ENCODE measurements at regions not wholly inside any gene's neighbourhood (a gene's known extent, or its start where the extent isn't known, plus 50 kb on each side); places are given as distances from the start of the nearest gene placed in this dataset.

DNA sequence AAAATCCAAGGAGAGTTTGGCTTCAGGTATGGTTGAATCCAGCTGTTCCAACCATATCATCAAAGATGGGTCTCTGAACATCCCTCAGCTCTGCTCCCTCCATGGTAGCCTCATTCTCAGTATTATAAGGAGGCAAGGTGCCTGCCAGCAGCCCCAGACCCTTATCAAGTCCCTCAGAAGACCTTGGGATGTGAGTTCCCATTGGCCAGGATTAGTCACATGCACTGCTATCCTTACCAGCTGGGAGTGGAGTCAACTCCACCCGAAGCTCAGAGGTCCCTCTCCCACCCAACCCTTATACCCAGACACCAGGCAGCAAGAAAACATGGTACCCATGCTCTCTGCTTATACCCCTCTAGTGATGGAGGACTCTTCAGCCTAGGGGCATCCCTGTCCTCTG, 153.7 kb upstream of the ZBTB40 start:
- no peak overlapping the region for H3K4ac ChIP-seq (ENCODE audit: low read depth in 1 of 2, low read length in 2 of 2)
- no peak overlapping the region for H2BK120ac ChIP-seq (ENCODE audit: low read depth, low read length)
- H3K27ac ChIP-seq (ENCODE audit: low read length, poor library complexity, severe bottlenecking): no peak overlapping the region
- H2BK12ac ChIP-seq (ENCODE audit: low read length in 2 of 2): no peak overlapping the region
- H3K4me3 ChIP-seq (ENCODE audit: insufficient read depth in 1 of 2, low read depth in 1 of 2, low read length in 2 of 2): no peak overlapping the region
- H2BK15ac ChIP-seq (ENCODE audit: low read depth, poor library complexity, severe bottlenecking): no peak overlapping the region
- no peaks in the 10 kb centered on the region for H3K79me1 ChIP-seq (replicated peaks; ENCODE audit: low read length, poor library complexity, severe bottlenecking)
- H3K4me2 ChIP-seq (ENCODE audit: low read length, poor library complexity, severe bottlenecking): no peak overlapping the region
- no peaks in the 10 kb centered on the region for H3K36me3 ChIP-seq (ENCODE audit: control insufficient read depth in 1 of 2, insufficient read depth in 2 of 2, low read depth in 1 of 2, low read length in 2 of 2)
- H4K8ac ChIP-seq (ENCODE audit: low read length): no peak overlapping the region
- peaks cover 32 to 55% of the 10 kb centered on the region in 2 experiments for H3K27me3 ChIP-seq (ENCODE audit: control insufficient read depth in 1 of 2, insufficient read depth in 1 of 2, low read length in 2 of 2)
- WGBS: 67% methylated on average over 1 of the region's 1 CpG
- no peaks in the 10 kb centered on the region for H3K4me1 ChIP-seq (ENCODE audit: control insufficient read depth, insufficient read depth, low read depth, low read length)
- no peak overlapping the region for H3K9ac ChIP-seq (ENCODE audit: low read length)
- no peak overlapping the region for H2AFZ ChIP-seq (ENCODE audit: low read depth, low read length)
- H2AK5ac ChIP-seq (ENCODE audit: low read length, severe bottlenecking): no peak overlapping the region
- H3K14ac ChIP-seq (ENCODE audit: low read length in 2 of 2): no peak overlapping the region
- no peak overlapping the region for H3K18ac ChIP-seq (ENCODE audit: low read depth in 1 of 2, low read length in 2 of 2)
- no peak overlapping the region for H4K91ac ChIP-seq (ENCODE audit: low read length)
- H3K9me3 ChIP-seq (ENCODE audit: control insufficient read depth, low read length): peaks cover 16% of the 10 kb centered on the region
- H3K23ac ChIP-seq (ENCODE audit: low read length in 2 of 2): no peak overlapping the region
- no peak for DNase-seq
- H2BK5ac ChIP-seq (ENCODE audit: low read depth, low read length, poor library complexity, severe bottlenecking): no peak overlapping the region

DNA sequence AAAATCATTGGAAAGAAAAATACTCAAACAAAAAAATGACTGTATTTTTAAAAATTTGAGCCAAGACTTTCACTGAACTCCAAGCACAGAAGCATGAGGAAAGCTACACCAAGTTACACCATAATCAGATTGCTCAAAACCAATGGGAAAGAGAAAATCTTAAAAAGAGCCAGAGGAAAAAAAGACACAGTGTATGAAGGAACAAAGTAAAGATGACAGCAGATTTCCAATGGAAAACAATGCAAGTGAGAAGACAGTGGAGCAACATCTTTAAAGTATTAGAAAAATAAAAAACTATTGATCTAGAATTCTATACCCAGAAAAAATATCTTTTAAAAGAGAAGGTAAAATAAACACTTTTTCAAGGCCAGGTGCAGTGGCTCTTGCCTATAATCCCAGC, 147.8 kb upstream of the ZBTB40 start:
- Histone ChIP-seq H2BK5ac (ENCODE audit: low read depth, low read length, poor library complexity, severe bottlenecking) (no peak overlapping the region), H3K14ac (ENCODE audit: low read length in 2 of 2) (no peak overlapping the region), H3K36me3 (ENCODE audit: control insufficient read depth in 1 of 2, insufficient read depth in 2 of 2, low read depth in 1 of 2, low read length in 2 of 2) (no peaks in the 10 kb centered on the region), H4K91ac (ENCODE audit: low read length) (no peak overlapping the region), H2AK5ac (ENCODE audit: low read length, severe bottlenecking) (no peak overlapping the region), H3K4ac (ENCODE audit: low read depth in 1 of 2, low read length in 2 of 2) (no peak overlapping the region), H2BK120ac (ENCODE audit: low read depth, low read length) (no peak overlapping the region), H3K79me1 (replicated peaks; ENCODE audit: low read length, poor library complexity, severe bottlenecking) (no peaks in the 10 kb centered on the region), H3K4me1 (ENCODE audit: control insufficient read depth, insufficient read depth, low read depth, low read length) (no peaks in the 10 kb centered on the region), H3K23ac (ENCODE audit: low read length in 2 of 2) (no peak overlapping the region), H3K27ac (ENCODE audit: low read length, poor library complexity, severe bottlenecking) (no peak overlapping the region), H4K8ac (ENCODE audit: low read length) (no peak overlapping the region), H3K4me3 (ENCODE audit: insufficient read depth in 1 of 2, low read depth in 1 of 2, low read length in 2 of 2) (no peak overlapping the region), H3K27me3 (ENCODE audit: control insufficient read depth in 1 of 2, insufficient read depth in 1 of 2, low read length in 2 of 2) (peaks cover 10 to 33% of the 10 kb centered on the region in 2 experiments), H3K9me3 (ENCODE audit: control insufficient read depth, low read length) (peaks cover 29% of the 10 kb centered on the region), H2AFZ (ENCODE audit: low read depth, low read length) (no peak overlapping the region), H3K9ac (ENCODE audit: low read length) (no peak overlapping the region), H3K4me2 (ENCODE audit: low read length, poor library complexity, severe bottlenecking) (no peak overlapping the region), H2BK12ac (ENCODE audit: low read length in 2 of 2) (no peak overlapping the region), H3K18ac (ENCODE audit: low read depth in 1 of 2, low read length in 2 of 2) (no peak overlapping the region), H2BK15ac (ENCODE audit: low read depth, poor library complexity, severe bottlenecking) (no peak overlapping the region)
- no peak for DNase-seq

DNA sequence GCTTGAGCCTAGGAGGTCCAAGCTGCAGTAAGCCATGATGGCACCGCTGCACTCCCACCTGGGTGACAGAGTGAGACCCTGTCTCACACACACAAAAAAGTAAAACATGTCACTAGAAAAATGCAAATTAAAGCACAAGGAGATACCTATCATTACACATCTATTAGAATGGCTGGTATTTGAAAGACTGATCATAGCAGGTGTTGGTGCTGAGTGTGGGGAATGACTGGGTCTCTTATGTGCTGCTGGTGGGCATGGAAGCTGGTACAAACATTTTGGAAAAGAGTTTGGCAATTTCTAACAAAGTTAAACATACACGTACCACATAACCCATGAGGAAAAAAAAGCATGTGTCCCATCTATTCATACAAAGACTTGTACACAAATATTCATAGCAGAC, 142.1 kb upstream of the ZBTB40 start:
- H3K23ac ChIP-seq (ENCODE audit: low read length in 2 of 2): no peak overlapping the region
- no peak overlapping the region for H2BK12ac ChIP-seq (ENCODE audit: low read length in 2 of 2)
- no peak overlapping the region for H3K4me3 ChIP-seq (ENCODE audit: insufficient read depth in 1 of 2, low read depth in 1 of 2, low read length in 2 of 2)
- no peak overlapping the region for H2BK120ac ChIP-seq (ENCODE audit: low read depth, low read length)
- no peak overlapping the region for H3K4ac ChIP-seq (ENCODE audit: low read depth in 1 of 2, low read length in 2 of 2)
- no peak overlapping the region for H4K8ac ChIP-seq (ENCODE audit: low read length)
- H3K36me3 ChIP-seq (ENCODE audit: control insufficient read depth in 1 of 2, insufficient read depth in 2 of 2, low read depth in 1 of 2, low read length in 2 of 2): no peaks in the 10 kb centered on the region
- no peak overlapping the region for H3K14ac ChIP-seq (ENCODE audit: low read length in 2 of 2)
- H3K4me1 ChIP-seq (ENCODE audit: control insufficient read depth, insufficient read depth, low read depth, low read length): no peaks in the 10 kb centered on the region
- no peaks in the 10 kb centered on the region for H3K79me1 ChIP-seq (replicated peaks; ENCODE audit: low read length, poor library complexity, severe bottlenecking)
- no peak overlapping the region for H2BK5ac ChIP-seq (ENCODE audit: low read depth, low read length, poor library complexity, severe bottlenecking)
- H3K9ac ChIP-seq (ENCODE audit: low read length): no peak overlapping the region
- no peak overlapping the region for H4K91ac ChIP-seq (ENCODE audit: low read length)
- H2AK5ac ChIP-seq (ENCODE audit: low read length, severe bottlenecking): no peak overlapping the region
- peaks cover 6% of the 10 kb centered on the region for H3K9me3 ChIP-seq (ENCODE audit: control insufficient read depth, low read length)
- H3K27me3 ChIP-seq (ENCODE audit: control insufficient read depth in 1 of 2, insufficient read depth in 1 of 2, low read length in 2 of 2): peaks cover 22 to 36% of the 10 kb centered on the region in 2 experiments
- no peak overlapping the region for H3K18ac ChIP-seq (ENCODE audit: low read depth in 1 of 2, low read length in 2 of 2)
- no CpG with 5 or more reads among the region's 2 CpGs for WGBS
- no peak overlapping the region for H2AFZ ChIP-seq (ENCODE audit: low read depth, low read length)
- no peak overlapping the region for H3K27ac ChIP-seq (ENCODE audit: low read length, poor library complexity, severe bottlenecking)
- no peak overlapping the region for H2BK15ac ChIP-seq (ENCODE audit: low read depth, poor library complexity, severe bottlenecking)
- no peak for DNase-seq
- no peak overlapping the region for H3K4me2 ChIP-seq (ENCODE audit: low read length, poor library complexity, severe bottlenecking)

DNA sequence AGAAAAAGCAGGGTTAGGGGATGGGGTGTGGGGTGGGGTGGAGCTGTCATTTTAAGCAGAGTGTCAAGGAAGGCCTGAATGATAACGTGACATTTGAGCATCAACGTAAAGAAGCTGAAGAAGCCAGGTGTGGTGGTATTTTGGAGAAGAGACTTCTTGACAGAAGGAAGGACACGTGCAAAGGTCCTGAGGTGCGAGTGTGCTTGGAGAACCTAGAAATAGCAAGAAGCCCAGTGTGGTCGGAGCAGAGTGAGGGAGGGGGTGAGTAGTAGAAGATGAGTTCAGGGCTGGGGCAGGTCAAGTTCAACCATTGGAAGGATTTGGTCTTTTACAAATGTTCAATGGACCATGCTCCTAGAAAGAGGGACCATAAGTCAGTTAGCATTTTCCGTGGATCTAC, 140.2 kb upstream of the ZBTB40 start:
- H3K4me2 ChIP-seq (ENCODE audit: low read length, poor library complexity, severe bottlenecking): no peak overlapping the region

More for the DNA sequence above, 140.2 kb upstream of the ZBTB40 start:
- Histone ChIP-seq H3K27me3 (ENCODE audit: control insufficient read depth in 1 of 2, insufficient read depth in 1 of 2, low read length in 2 of 2) (peaks cover 26 to 49% of the 10 kb centered on the region in 2 experiments), H2BK5ac (ENCODE audit: low read depth, low read length, poor library complexity, severe bottlenecking) (no peak overlapping the region), H2AFZ (ENCODE audit: low read depth, low read length) (no peak overlapping the region), H4K91ac (ENCODE audit: low read length) (no peak overlapping the region), H3K4me3 (ENCODE audit: insufficient read depth in 1 of 2, low read depth in 1 of 2, low read length in 2 of 2) (no peak overlapping the region), H3K9ac (ENCODE audit: low read length) (no peak overlapping the region), H4K8ac (ENCODE audit: low read length) (no peak overlapping the region), H3K4ac (ENCODE audit: low read depth in 1 of 2, low read length in 2 of 2) (no peak overlapping the region), H2AK5ac (ENCODE audit: low read length, severe bottlenecking) (no peak overlapping the region), H3K79me1 (replicated peaks; ENCODE audit: low read length, poor library complexity, severe bottlenecking) (no peaks in the 10 kb centered on the region), H2BK120ac (ENCODE audit: low read depth, low read length) (no peak overlapping the region), H3K14ac (ENCODE audit: low read length in 2 of 2) (no peak overlapping the region), H3K18ac (ENCODE audit: low read depth in 1 of 2, low read length in 2 of 2) (no peak overlapping the region), H2BK12ac (ENCODE audit: low read length in 2 of 2) (no peak overlapping the region), H3K27ac (ENCODE audit: low read length, poor library complexity, severe bottlenecking) (no peak overlapping the region), H3K36me3 (ENCODE audit: control insufficient read depth in 1 of 2, insufficient read depth in 2 of 2, low read depth in 1 of 2, low read length in 2 of 2) (no peaks in the 10 kb centered on the region), H3K23ac (ENCODE audit: low read length in 2 of 2) (no peak overlapping the region), H2BK15ac (ENCODE audit: low read depth, poor library complexity, severe bottlenecking) (no peak overlapping the region), H3K4me1 (ENCODE audit: control insufficient read depth, insufficient read depth, low read depth, low read length) (no peaks in the 10 kb centered on the region), H3K9me3 (ENCODE audit: control insufficient read depth, low read length) (no peaks in the 10 kb centered on the region)
- WGBS: 87% methylated on average over 6 of the region's 6 CpGs
- DNase-seq: no peak

All from mesenchymal stem cell (in vitro differentiated cells and primary cell).